GM12878 (cell line): ENCODE measurements at regions not wholly inside any gene's neighbourhood (a gene's known extent, or its start where the extent isn't known, plus 50 kb on each side); places are given as distances from the start of the nearest gene placed in this dataset.

ENCODE experiments used
- ATAC-seq: fragments of 200-7000 bp; cut with Tn5 transposase; 3 replicates; pipeline ENCODE4 v1.9.1; 2020; ENCODE audit warnings: mild to moderate bottlenecking, moderate library complexity
- BruUV-seq: library from RNA; stranded (reverse); fragments of 400-500 nt; replicated peaks from 2 replicates; lab custom pipeline; 2021; lab: Mats Ljungman, UMichigan
- CTCF ChIA-PET: fragments of 300-600 bp; sonication (Branson Sonifier 250); formaldehyde crosslinking; extraction: SDS; loops from one replicate; lab custom pipeline; 2021; ENCODE audit warnings: inconsistent platforms; lab: Yijun Ruan, JAX
- POLR2A ChIA-PET: fragments of 350-600 bp; formaldehyde crosslinking; extraction: SDS; loops from one replicate; lab custom pipeline; 2021; ENCODE audit warnings: inconsistent platforms; lab: Charles Lee
- RAD21 ChIA-PET: fragments of 300-600 bp; sonication (Branson Sonifier 250); formaldehyde crosslinking; loops from one replicate; lab custom pipeline; 2023; ENCODE audit warnings: antibody characterized with exemption; ENCODE audit not compliant: unreplicated experiment; lab: Charles Lee
- SMC1A ChIA-PET: fragments of 300-600 bp; sonication (Branson Sonifier 250); formaldehyde crosslinking; loops from one replicate; lab custom pipeline; 2023; ENCODE audit not compliant: unreplicated experiment, uncharacterized antibody; lab: Charles Lee
- DNase-seq: peaks from one replicate; pipeline ENCODE4 v3.0.0-alpha.2; 2011; ENCODE audit warnings: low read depth, low spot score
- FAIRE-seq: peaks from 3 replicates; lab custom pipeline; 2011; peaks lifted over from hg19 to GRCh38; lab: Jason Lieb, UNC
- H2AFZ ChIP-seq: 2 replicates; pipeline ENCODE4 v1.6.0; 2011; ENCODE audit warnings: low read depth, low read length, control low read depth; ENCODE audit not compliant: control insufficient read depth
- H3K27ac ChIP-seq: 2 replicates; pipeline ENCODE4 v1.5.1; 2011; ENCODE audit warnings: control low read depth; ENCODE audit not compliant: control insufficient read depth, insufficient read depth
- H3K27me3 ChIP-seq, 2 experiments: replicated peaks in 1 of 2; 2 replicates each; pipeline versions ENCODE4 v1.6.0 to v1.6.1; 2011; ENCODE audit warnings: low read length in 1 of 2; ENCODE audit not compliant: control insufficient read depth in 2 of 2, insufficient read depth in 2 of 2
- H3K36me3 ChIP-seq, 2 experiments: 2 replicates each; pipeline ENCODE4 v1.5.1; 2011; ENCODE audit warnings: low read length in 1 of 2; ENCODE audit not compliant: control insufficient read depth in 2 of 2, insufficient read depth in 2 of 2
- H3K4me1 ChIP-seq: 2 replicates; pipeline ENCODE4 v1.6.1; 2011; ENCODE audit warnings: mild to moderate bottlenecking, low read length, moderate library complexity, mixed read lengths; ENCODE audit not compliant: control insufficient read depth, insufficient read depth
- H3K4me2 ChIP-seq: 2 replicates; pipeline ENCODE4 v1.6.0; 2011; ENCODE audit warnings: control low read depth; ENCODE audit not compliant: control insufficient read depth, insufficient read depth
- H3K4me3 ChIP-seq: fragments of 200-600 bp; sonication (generic); 2 replicates; pipeline ENCODE4 v1.5.1; 2016
- H3K79me2 ChIP-seq: 2 replicates; pipeline ENCODE4 v1.6.0; 2011; ENCODE audit warnings: low read length; ENCODE audit not compliant: control insufficient read depth, insufficient read depth
- H3K9ac ChIP-seq: 2 replicates; pipeline ENCODE4 v1.8.0; 2011; ENCODE audit warnings: low read length, control low read depth, mixed read lengths; ENCODE audit not compliant: control insufficient read depth, insufficient read depth
- H3K9me3 ChIP-seq: replicated peaks from 3 replicates; pipeline ENCODE4 v1.5.1; 2011; ENCODE audit warnings: mild to moderate bottlenecking, low read length; ENCODE audit not compliant: control insufficient read depth, insufficient read depth
- H4K20me1 ChIP-seq: 2 replicates; pipeline ENCODE4 v1.6.0; 2011; ENCODE audit not compliant: control insufficient read depth, insufficient read depth
- BCL3 ChIP-seq: IDR thresholded peaks from 2 replicates; pipeline ENCODE4 v1.6.1; 2011; ENCODE audit warnings: borderline replicate concordance, low read depth, mild to moderate bottlenecking, moderate library complexity, low read length; ENCODE audit not compliant: insufficient read depth, poor library complexity, severe bottlenecking
- CHD2 ChIP-seq: IDR thresholded peaks from 2 replicates; pipeline ENCODE4 v1.6.1; 2011; ENCODE audit warnings: low read depth, low read length, improper control_type of control experiment, borderline replicate concordance
- CREB1 ChIP-seq: IDR thresholded peaks from 2 replicates; pipeline ENCODE4 v1.6.1; 2012; ENCODE audit warnings: low read depth, mild to moderate bottlenecking, inconsistent platforms
- CTCF ChIP-seq, 3 experiments: IDR thresholded peaks in 2 of 3; conservative IDR thresholded peaks in 1 of 3; 2 replicates each; pipeline ENCODE4 v1.5.1; 2011; ENCODE audit warnings: low read depth in 3 of 3, low read length in 3 of 3, mild to moderate bottlenecking in 3 of 3, control low read depth in 2 of 3, moderate library complexity in 2 of 3, inconsistent platforms in 1 of 3, mixed read lengths in 1 of 3; ENCODE audit not compliant: control insufficient read depth in 2 of 3, insufficient read depth in 1 of 3; ENCODE audit errors: extremely low read depth in 1 of 3
- E4F1 ChIP-seq: fragments of 450-650 bp; IDR thresholded peaks from 2 replicates; pipeline ENCODE4 v1.6.1; 2018; ENCODE audit warnings: borderline replicate concordance, mild to moderate bottlenecking; ENCODE audit not compliant: partially characterized antibody
- GABPA ChIP-seq: IDR thresholded peaks from 2 replicates; pipeline ENCODE4 v1.6.1; 2014; ENCODE audit warnings: antibody characterized with exemption, low read depth, mild to moderate bottlenecking, inconsistent platforms
- GATAD2B ChIP-seq: fragments of 450-650 bp; conservative IDR thresholded peaks from 2 replicates; pipeline ENCODE4 v1.6.1; 2017; ENCODE audit warnings: low read depth, mild to moderate bottlenecking, moderate library complexity
- IRF5 ChIP-seq: fragments of 450-650 bp; IDR thresholded peaks from 2 replicates; pipeline ENCODE4 v1.6.1; 2017; ENCODE audit warnings: borderline replicate concordance
- PAX8 ChIP-seq: fragments of 450-650 bp; IDR thresholded peaks from 2 replicates; pipeline ENCODE4 v1.6.1; 2017; ENCODE audit warnings: mild to moderate bottlenecking, moderate library complexity
- RAD21 ChIP-seq: IDR thresholded peaks from 2 replicates; pipeline ENCODE4 v1.6.1; 2011; ENCODE audit warnings: mild to moderate bottlenecking, low read depth, low read length, moderate library complexity; ENCODE audit not compliant: insufficient read depth
- SIN3A ChIP-seq: IDR thresholded peaks from 2 replicates; pipeline ENCODE4 v1.6.1; 2012; ENCODE audit warnings: low read depth, low read length, improper control_type of control experiment
- SP1 ChIP-seq: IDR thresholded peaks from one replicate; pipeline ENCODE4 v1.6.1; 2011; ENCODE audit warnings: low read depth, low read length
- SREBF1 ChIP-seq: IDR thresholded peaks from 2 replicates; pipeline ENCODE4 v1.6.1; 2012; ENCODE audit warnings: mild to moderate bottlenecking, low read length
- STAT1 ChIP-seq: fragments of 450-650 bp; conservative IDR thresholded peaks from 2 replicates; pipeline ENCODE4 v1.6.1; 2014; ENCODE audit warnings: antibody characterized with exemption, mild to moderate bottlenecking
- TARDBP ChIP-seq: IDR thresholded peaks from 2 replicates; pipeline ENCODE4 v1.6.1; 2016; ENCODE audit warnings: borderline replicate concordance
- TBL1XR1 ChIP-seq: IDR thresholded peaks from 2 replicates; pipeline ENCODE4 v1.6.1; 2012; ENCODE audit warnings: low read depth, low read length, improper control_type of control experiment
- WRNIP1 ChIP-seq: IDR thresholded peaks from 2 replicates; pipeline ENCODE4 v1.6.1; 2011; ENCODE audit warnings: low read depth, low read length, improper control_type of control experiment, borderline replicate concordance
- ZBED1 ChIP-seq: IDR thresholded peaks from 2 replicates; pipeline ENCODE4 v1.6.1; 2016; ENCODE audit warnings: borderline replicate concordance
- ZNF217 ChIP-seq: fragments of 450-650 bp; IDR thresholded peaks from 2 replicates; pipeline ENCODE4 v1.6.1; 2017; ENCODE audit warnings: antibody characterized with exemption, mild to moderate bottlenecking
- in situ Hi-C: fragments of 300-500 bp; cut with MboI; formaldehyde crosslinking; loops from 9 replicates; pipeline ENCODE4 v1.14.3; 2018; ENCODE audit warnings: mixed read lengths
- intact Hi-C: fragments of 100-400 bp; cut with micrococcal nuclease; formaldehyde crosslinking; loops from one replicate; pipeline ENCODE4 v1.14.2; 2022; ENCODE audit not compliant: unreplicated experiment

- POLR2A ChIA-PET, result no interaction called here
- TF ChIP-seq CHD2 (no peak), GABPA (no peak), GATAD2B (no peak), PAX8 (no peak), ZNF217 (no peak), TBL1XR1 (no peak), STAT1 (no peak), BCL3 (no peak), IRF5 (no peak), WRNIP1 (no peak), E4F1 (no peak), RAD21 (no peak), SIN3A (no peak), SREBF1 (no peak), ZBED1 (no peak), TARDBP (no peak), CTCF (IDR thresholded peaks at IDR 0.05 in 2 of 3, conservative IDR thresholded peaks at IDR 0.05 in 1 of 3; ENCODE audit: control insufficient read depth in 2 of 3, extremely low read depth in 1 of 3, insufficient read depth in 1 of 3, low read depth in 3 of 3, low read length in 3 of 3) (no peak), SP1 (no peak), CREB1 (no peak)
- DNase-seq, result no peak
- Histone ChIP-seq H2AFZ (no peak overlapping the region), H3K27me3 (no peaks in the 10 kb centered on the region), H3K79me2 (no peaks in the 10 kb centered on the region), H3K4me3 (no peak overlapping the region), H3K4me2 (no peak overlapping the region), H3K36me3 (no peaks in the 10 kb centered on the region), H3K27ac (no peak overlapping the region), H3K4me1 (no peaks in the 10 kb centered on the region), H3K9me3 (no peaks in the 10 kb centered on the region), H3K9ac (no peak overlapping the region), H4K20me1 (no peaks in the 10 kb centered on the region)
- SMC1A ChIA-PET, result interaction anchor here (0.6 kb wide), 1 partner anchor 111 kb away, joined by 3 read pairs; no protein-coding TSS in a partner anchor
- BruUV-seq, result no TSS peak
- CTCF ChIA-PET, result interaction anchor here (0.6 kb wide), 1 partner anchor 215 kb away, joined by 4 read pairs; no protein-coding TSS in a partner anchor
- no peak for ATAC-seq
- in situ Hi-C loops (no loop called here), intact Hi-C loops (no loop called here)
- RAD21 ChIA-PET, result interaction anchor here (1.1 kb wide), 1 partner anchor 199 kb away, joined by 3 read pairs; no protein-coding TSS in a partner anchor
- no peak for FAIRE-seq
Measured at GRCh38 chr11:23221366-23221765, 361.1 kb upstream of the CCDC179 start.
